ENCODE measurements at regions not wholly inside any gene's neighbourhood (a gene's known extent, or its start where the extent isn't known, plus 50 kb on each side); places are given as distances from the start of the nearest gene placed in this dataset.

- H3K36me3 Mint-ChIP-seq = no peaks in the 10 kb centered on the region
- H3K4me1 Mint-ChIP-seq = peaks cover 0 to 2% (median 0%) of the 10 kb centered on the region in 7 donors
- CTCF ChIA-PET = no interaction called here
These were observed 118.2 kb upstream of the GSC start for GRCh38 chr14:94888121-94888520.

GRCh38 chr14:94887591-94887990 lies 117.7 kb upstream of the GSC start:
- Mint-ChIP-seq H3K36me3 (no peaks in the 10 kb centered on the region), H3K27me3 (peaks cover 0 to 19% (median 4%) of the 10 kb centered on the region in 5 donors), H3K27ac (no peak overlapping the region), H3K4me3 (no peak overlapping the region), H3K4me1 (peaks cover 0 to 2% (median 0%) of the 10 kb centered on the region in 7 donors), H3K9me3 (peaks cover 0 to 2% (median 0%) of the 10 kb centered on the region in 11 donors)
- intact Hi-C loops (cut with micrococcal nuclease) = no loop called here
- ATAC-seq (no peak), DNase-seq (no peak)
- Histone ChIP-seq H3K36me3 (ENCODE audit: control insufficient read depth in 2 of 3, insufficient read depth in 3 of 3, low read length in 3 of 3) (no peaks in the 10 kb centered on the region), H3K27ac (ENCODE audit: low read depth, low read length) (no peak overlapping the region), H3K27me3 (ENCODE audit: control insufficient read depth in 2 of 2, insufficient read depth in 2 of 2, low read length in 2 of 2) (no peaks in the 10 kb centered on the region), H3K4me1 (ENCODE audit: control insufficient read depth in 2 of 2, insufficient read depth in 2 of 2, low read length in 2 of 2) (no peaks in the 10 kb centered on the region), H3K9me3 (ENCODE audit: control insufficient read depth in 2 of 3, low read length in 3 of 3) (no peaks in the 10 kb centered on the region), H3K4me3 (ENCODE audit: low read length) (no peak overlapping the region)
- POLR2A ChIA-PET = no interaction called here
- CTCF ChIA-PET = no interaction called here

More at GRCh38 chr14:94888121-94888520, 118.2 kb upstream of the GSC start:
- Mint-ChIP-seq H3K9me3 (peaks cover 0 to 2% (median 0%) of the 10 kb centered on the region in 11 donors), H3K27me3 (peaks cover 0 to 18% (median 4%) of the 10 kb centered on the region in 5 donors), H3K27ac (peak overlapping the region in 1 of 9 donors; percentile 44), H3K4me3 (no peak overlapping the region)
- Histone ChIP-seq H3K9me3 (ENCODE audit: control insufficient read depth in 2 of 3, low read length in 3 of 3) (no peaks in the 10 kb centered on the region), H3K4me1 (ENCODE audit: control insufficient read depth in 2 of 2, insufficient read depth in 2 of 2, low read length in 2 of 2) (no peaks in the 10 kb centered on the region), H3K27ac (ENCODE audit: low read depth, low read length) (no peak overlapping the region), H3K27me3 (ENCODE audit: control insufficient read depth in 2 of 2, insufficient read depth in 2 of 2, low read length in 2 of 2) (no peaks in the 10 kb centered on the region), H3K36me3 (ENCODE audit: control insufficient read depth in 2 of 3, insufficient read depth in 3 of 3, low read length in 3 of 3) (no peaks in the 10 kb centered on the region), H3K4me3 (ENCODE audit: low read length) (no peak overlapping the region)
- no peak for DNase-seq
- ATAC-seq = no peak
- intact Hi-C loops (cut with micrococcal nuclease) = no loop called here
- POLR2A ChIA-PET = no interaction called here

- Mint-ChIP-seq H3K4me3 (no peak overlapping the region), H3K36me3 (no peaks in the 10 kb centered on the region), H3K27me3 (peaks cover 0 to 19% (median 4%) of the 10 kb centered on the region in 5 donors), H3K4me1 (peaks cover 0 to 2% (median 0%) of the 10 kb centered on the region in 7 donors), H3K27ac (no peak overlapping the region), H3K9me3 (peaks cover 0 to 4% (median 0%) of the 10 kb centered on the region in 11 donors)
- ChIA-PET CTCF (no interaction called here), POLR2A (no interaction called here)
- H3K4me1 ChIP-seq (ENCODE audit: control insufficient read depth in 2 of 2, insufficient read depth in 2 of 2, low read length in 2 of 2) = no peaks in the 10 kb centered on the region
- no peak overlapping the region for H3K27ac ChIP-seq (ENCODE audit: low read depth, low read length)
- H3K9me3 ChIP-seq (ENCODE audit: control insufficient read depth in 2 of 3, low read length in 3 of 3) = no peaks in the 10 kb centered on the region
- no peaks in the 10 kb centered on the region for H3K36me3 ChIP-seq (ENCODE audit: control insufficient read depth in 2 of 3, insufficient read depth in 3 of 3, low read length in 3 of 3)
- no peaks in the 10 kb centered on the region for H3K27me3 ChIP-seq (ENCODE audit: control insufficient read depth in 2 of 2, insufficient read depth in 2 of 2, low read length in 2 of 2)
- no peak overlapping the region for H3K4me3 ChIP-seq (ENCODE audit: low read length)
- no peak for DNase-seq
- intact Hi-C loops (cut with micrococcal nuclease) = no loop called here
- no peak for ATAC-seq
These were observed 117.0 kb upstream of the GSC start for GRCh38 chr14:94886931-94887330.

GRCh38 chr14:94885481-94886155 lies 115.7 kb upstream of the GSC start:
- ATAC-seq (no peak), DNase-seq (no peak)
- H3K4me3 Mint-ChIP-seq = no peak overlapping the region
- Histone ChIP-seq H3K9me3 (ENCODE audit: control insufficient read depth in 2 of 3, low read length in 3 of 3) (no peaks in the 10 kb centered on the region), H3K4me1 (ENCODE audit: control insufficient read depth in 2 of 2, insufficient read depth in 2 of 2, low read length in 2 of 2) (no peaks in the 10 kb centered on the region), H3K27me3 (ENCODE audit: control insufficient read depth in 2 of 2, insufficient read depth in 2 of 2, low read length in 2 of 2) (no peaks in the 10 kb centered on the region), H3K36me3 (ENCODE audit: control insufficient read depth in 2 of 3, insufficient read depth in 3 of 3, low read length in 3 of 3) (no peaks in the 10 kb centered on the region), H3K4me3 (ENCODE audit: low read length) (no peak overlapping the region), H3K27ac (ENCODE audit: low read depth, low read length) (no peak overlapping the region)
- H3K36me3 Mint-ChIP-seq = no peaks in the 10 kb centered on the region
- ChIA-PET CTCF (no interaction called here), POLR2A (no interaction called here)
- peaks cover 0 to 2% (median 0%) of the 10 kb centered on the region in 7 donors for H3K4me1 Mint-ChIP-seq
- intact Hi-C loops (cut with micrococcal nuclease) = no loop called here
- H3K9me3 Mint-ChIP-seq = peaks cover 0 to 4% (median 0%) of the 10 kb centered on the region in 11 donors
- peaks cover 0 to 19% (median 6%) of the 10 kb centered on the region in 5 donors for H3K27me3 Mint-ChIP-seq
- H3K27ac Mint-ChIP-seq = no peak overlapping the region

GRCh38 chr14:94884616-94885230 lies 114.8 kb upstream of the GSC start:
- no peak overlapping the region for H3K27ac ChIP-seq (ENCODE audit: low read depth, low read length)
- no peaks in the 10 kb centered on the region for H3K36me3 ChIP-seq (ENCODE audit: control insufficient read depth in 2 of 3, insufficient read depth in 3 of 3, low read length in 3 of 3)
- DNase-seq (no peak), ATAC-seq (no peak)
- POLR2A ChIA-PET = no interaction called here
- H3K36me3 Mint-ChIP-seq = no peaks in the 10 kb centered on the region
- CTCF ChIA-PET = no interaction called here
- peaks cover 0 to 2% (median 0%) of the 10 kb centered on the region in 7 donors for H3K4me1 Mint-ChIP-seq
- no peaks in the 10 kb centered on the region for H3K27me3 ChIP-seq (ENCODE audit: control insufficient read depth in 2 of 2, insufficient read depth in 2 of 2, low read length in 2 of 2)
- H3K9me3 ChIP-seq (ENCODE audit: control insufficient read depth in 2 of 3, low read length in 3 of 3) = no peaks in the 10 kb centered on the region
- H3K4me3 ChIP-seq (ENCODE audit: low read length) = no peak overlapping the region
- no peaks in the 10 kb centered on the region for H3K4me1 ChIP-seq (ENCODE audit: control insufficient read depth in 2 of 2, insufficient read depth in 2 of 2, low read length in 2 of 2)
- H3K9me3 Mint-ChIP-seq = peaks cover 0 to 4% (median 0%) of the 10 kb centered on the region in 11 donors
- no peak overlapping the region for H3K4me3 Mint-ChIP-seq
- intact Hi-C loops (cut with micrococcal nuclease) = no loop called here
- no peak overlapping the region for H3K27ac Mint-ChIP-seq
- peaks cover 0 to 19% (median 6%) of the 10 kb centered on the region in 5 donors for H3K27me3 Mint-ChIP-seq

GRCh38 chr14:94882401-94882800 lies 112.5 kb upstream of the GSC start:
- Histone ChIP-seq H3K9me3 (ENCODE audit: control insufficient read depth in 2 of 3, low read length in 3 of 3) (no peaks in the 10 kb centered on the region), H3K27ac (ENCODE audit: low read depth, low read length) (no peak overlapping the region), H3K4me1 (ENCODE audit: control insufficient read depth in 2 of 2, insufficient read depth in 2 of 2, low read length in 2 of 2) (no peaks in the 10 kb centered on the region), H3K4me3 (ENCODE audit: low read length) (no peak overlapping the region), H3K27me3 (ENCODE audit: control insufficient read depth in 2 of 2, insufficient read depth in 2 of 2, low read length in 2 of 2) (no peaks in the 10 kb centered on the region), H3K36me3 (ENCODE audit: control insufficient read depth in 2 of 3, insufficient read depth in 3 of 3, low read length in 3 of 3) (no peaks in the 10 kb centered on the region)
- CTCF ChIA-PET = no interaction called here
- peaks cover 0 to 4% (median 0%) of the 10 kb centered on the region in 11 donors for H3K9me3 Mint-ChIP-seq
- peaks cover 0 to 24% (median 10%) of the 10 kb centered on the region in 5 donors for H3K27me3 Mint-ChIP-seq
- no peak for ATAC-seq
- H3K4me3 Mint-ChIP-seq = no peak overlapping the region
- intact Hi-C loops (cut with micrococcal nuclease) = no loop called here
- no peak for DNase-seq
- H3K4me1 Mint-ChIP-seq = peaks cover 0 to 2% (median 0%) of the 10 kb centered on the region in 7 donors
- POLR2A ChIA-PET = no interaction called here
- no peak overlapping the region for H3K27ac Mint-ChIP-seq
- no peaks in the 10 kb centered on the region for H3K36me3 Mint-ChIP-seq

GRCh38 chr14:94880876-94881275 lies 111.0 kb upstream of the GSC start:
- no peak for ATAC-seq
- no peaks in the 10 kb centered on the region for H3K27me3 ChIP-seq (ENCODE audit: control insufficient read depth in 2 of 2, insufficient read depth in 2 of 2, low read length in 2 of 2)
- intact Hi-C loops (cut with micrococcal nuclease) = no loop called here
- H3K27ac Mint-ChIP-seq = no peak overlapping the region
- no peaks in the 10 kb centered on the region for H3K4me1 ChIP-seq (ENCODE audit: control insufficient read depth in 2 of 2, insufficient read depth in 2 of 2, low read length in 2 of 2)
- no peaks in the 10 kb centered on the region for H3K9me3 ChIP-seq (ENCODE audit: control insufficient read depth in 2 of 3, low read length in 3 of 3)
- no peaks in the 10 kb centered on the region for H3K36me3 ChIP-seq (ENCODE audit: control insufficient read depth in 2 of 3, insufficient read depth in 3 of 3, low read length in 3 of 3)
- H3K9me3 Mint-ChIP-seq = peaks cover 0 to 2% (median 0%) of the 10 kb centered on the region in 11 donors
- no peaks in the 10 kb centered on the region for H3K4me1 Mint-ChIP-seq
- DNase-seq = no peak
- no peak overlapping the region for H3K27ac ChIP-seq (ENCODE audit: low read depth, low read length)
- H3K4me3 ChIP-seq (ENCODE audit: low read length) = no peak overlapping the region
- H3K4me3 Mint-ChIP-seq = no peak overlapping the region
- CTCF ChIA-PET = no interaction called here
- no peaks in the 10 kb centered on the region for H3K36me3 Mint-ChIP-seq
- peaks cover 0 to 32% (median 19%) of the 10 kb centered on the region in 5 donors for H3K27me3 Mint-ChIP-seq
- POLR2A ChIA-PET = no interaction called here
